ENCODE measurements at regions not wholly inside any gene's neighbourhood (a gene's known extent, or its start where the extent isn't known, plus 50 kb on each side); places are given as distances from the start of the nearest gene placed in this dataset.

DNA sequence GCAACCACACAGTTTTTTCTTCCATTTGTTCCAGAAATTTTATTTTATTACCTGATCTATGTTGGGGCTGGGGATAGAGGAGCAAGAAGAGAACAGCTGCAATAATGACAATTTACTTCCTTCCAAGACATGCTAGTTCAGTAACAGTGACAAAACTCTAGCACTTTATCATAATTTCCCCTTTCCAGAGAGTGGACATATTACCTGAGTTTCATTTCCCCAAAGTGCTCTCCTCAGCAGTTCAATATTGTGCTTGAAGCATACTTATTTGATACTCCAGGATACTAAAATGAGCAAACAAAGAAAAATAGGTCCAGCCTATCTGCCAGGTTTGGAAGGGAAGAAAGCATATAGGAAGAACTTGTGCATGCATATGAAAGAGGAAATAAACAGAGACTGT, 157.7 kb downstream of the ID4 start:
- TF ChIP-seq TAF1 (IDR thresholded peaks at IDR 0.05; ENCODE audit: borderline replicate concordance, insufficient read depth, low read length) (no peak), POLR2AphosphoS5 (IDR thresholded peaks at IDR 0.05; ENCODE audit: low read depth, low read length) (no peak), SIN3A (IDR thresholded peaks at IDR 0.05; ENCODE audit: borderline replicate concordance, insufficient read depth, low read length) (no peak), FOXP2 (optimal IDR thresholded peaks at IDR 0.05; ENCODE audit: borderline replicate concordance, extremely low read depth, extremely low read length, insufficient read depth) (no peak)
- TF ChIP-seq, protein P1, sequence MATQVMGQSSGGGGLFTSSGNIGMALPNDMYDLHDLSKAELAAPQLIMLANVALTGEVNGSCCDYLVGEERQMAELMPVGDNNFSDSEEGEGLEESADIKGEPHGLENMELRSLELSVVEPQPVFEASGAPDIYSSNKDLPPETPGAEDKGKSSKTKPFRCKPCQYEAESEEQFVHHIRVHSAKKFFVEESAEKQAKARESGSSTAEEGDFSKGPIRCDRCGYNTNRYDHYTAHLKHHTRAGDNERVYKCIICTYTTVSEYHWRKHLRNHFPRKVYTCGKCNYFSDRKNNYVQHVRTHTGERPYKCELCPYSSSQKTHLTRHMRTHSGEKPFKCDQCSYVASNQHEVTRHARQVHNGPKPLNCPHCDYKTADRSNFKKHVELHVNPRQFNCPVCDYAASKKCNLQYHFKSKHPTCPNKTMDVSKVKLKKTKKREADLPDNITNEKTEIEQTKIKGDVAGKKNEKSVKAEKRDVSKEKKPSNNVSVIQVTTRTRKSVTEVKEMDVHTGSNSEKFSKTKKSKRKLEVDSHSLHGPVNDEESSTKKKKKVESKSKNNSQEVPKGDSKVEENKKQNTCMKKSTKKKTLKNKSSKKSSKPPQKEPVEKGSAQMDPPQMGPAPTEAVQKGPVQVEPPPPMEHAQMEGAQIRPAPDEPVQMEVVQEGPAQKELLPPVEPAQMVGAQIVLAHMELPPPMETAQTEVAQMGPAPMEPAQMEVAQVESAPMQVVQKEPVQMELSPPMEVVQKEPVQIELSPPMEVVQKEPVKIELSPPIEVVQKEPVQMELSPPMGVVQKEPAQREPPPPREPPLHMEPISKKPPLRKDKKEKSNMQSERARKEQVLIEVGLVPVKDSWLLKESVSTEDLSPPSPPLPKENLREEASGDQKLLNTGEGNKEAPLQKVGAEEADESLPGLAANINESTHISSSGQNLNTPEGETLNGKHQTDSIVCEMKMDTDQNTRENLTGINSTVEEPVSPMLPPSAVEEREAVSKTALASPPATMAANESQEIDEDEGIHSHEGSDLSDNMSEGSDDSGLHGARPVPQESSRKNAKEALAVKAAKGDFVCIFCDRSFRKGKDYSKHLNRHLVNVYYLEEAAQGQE (IDR thresholded peaks at IDR 0.05; ENCODE audit: insufficient read depth in 1 of 2, low read depth in 2 of 2, low read length in 2 of 2) = no peak

Data from PFSK-1 (cell line).